ENCODE measurements at regions not wholly inside any gene's neighbourhood (a gene's known extent, or its start where the extent isn't known, plus 50 kb on each side); places are given as distances from the start of the nearest gene placed in this dataset.
"Not testable (repeated sequence)": the region's sequence is repeated elsewhere in the genome, so short reads cannot be mapped to it uniquely, and the experiment has no call there.

GRCh38 chr10:120195984-120196712 lies 260.9 kb upstream of the PLPP4 start:
- no peak for DNase-seq

- DNase-seq = no peak
Measured at GRCh38 chr10:120204877-120205276, 252.2 kb upstream of the PLPP4 start.

GRCh38 chr10:120205368-120206018 lies 251.5 kb upstream of the PLPP4 start:
- DNase-seq = no peak

GRCh38 chr10:120208488-120208887 lies 248.5 kb upstream of the PLPP4 start:
- DNase-seq = no peak

GRCh38 chr10:120209124-120209762 lies 247.8 kb upstream of the PLPP4 start:
- DNase-seq = no peak

GRCh38 chr10:120212275-120212674 lies 244.8 kb upstream of the PLPP4 start:
- DNase-seq = no peak

- not testable (repeated sequence) for DNase-seq
Measured at GRCh38 chr10:120213283-120213682, 243.7 kb upstream of the PLPP4 start.

GRCh38 chr10:120217736-120218135 lies 239.3 kb upstream of the PLPP4 start:
- no peak for DNase-seq

GRCh38 chr10:120221873-120222485 lies 235.0 kb upstream of the PLPP4 start:
- no peak for DNase-seq

- no peak for DNase-seq
Measured at GRCh38 chr10:120229641-120230040, 227.4 kb upstream of the PLPP4 start.

GRCh38 chr10:120239695-120240094 lies 217.3 kb upstream of the PLPP4 start:
- not testable (repeated sequence) for DNase-seq

GRCh38 chr10:120251821-120252442 lies 205.1 kb upstream of the PLPP4 start:
- DNase-seq = no peak

GRCh38 chr10:120253131-120253530 lies 203.9 kb upstream of the PLPP4 start:
- no peak for DNase-seq

- DNase-seq = no peak
Measured at GRCh38 chr10:120260456-120260855, 196.6 kb upstream of the PLPP4 start.

- DNase-seq = no peak
Measured at GRCh38 chr10:120262857-120263547, 194.0 kb upstream of the PLPP4 start.

- DNase-seq = no peak
Measured at GRCh38 chr10:120266022-120266421, 191.0 kb upstream of the PLPP4 start.

- no peak for DNase-seq
Measured at GRCh38 chr10:120270906-120271305, 186.1 kb upstream of the PLPP4 start.

- DNase-seq = no peak
Measured at GRCh38 chr10:120271696-120272095, 185.3 kb upstream of the PLPP4 start.

GRCh38 chr10:120272350-120272749 lies 184.7 kb upstream of the PLPP4 start:
- no peak for DNase-seq

GRCh38 chr10:120278069-120278468 lies 179.0 kb upstream of the PLPP4 start:
- DNase-seq = no peak

GRCh38 chr10:120279196-120279595 lies 177.8 kb upstream of the PLPP4 start:
- DNase-seq = no peak
